HG03558 (cell line): ENCODE measurements at regions not wholly inside any gene's neighbourhood (a gene's known extent, or its start where the extent isn't known, plus 50 kb on each side); places are given as distances from the start of the nearest gene placed in this dataset.
"Not testable (repeated sequence)": the region's sequence is repeated elsewhere in the genome, so short reads cannot be mapped to it uniquely, and the experiment has no call there.

ENCODE experiments used
- ATAC-seq: cut with Tn5 transposase; IDR thresholded peaks from one replicate; pipeline ENCODE4 v1.9.1; 2021; ENCODE audit warnings: moderate number of reproducible peaks; ENCODE audit not compliant: unreplicated experiment; ENCODE audit errors: extremely low read depth

DNA sequence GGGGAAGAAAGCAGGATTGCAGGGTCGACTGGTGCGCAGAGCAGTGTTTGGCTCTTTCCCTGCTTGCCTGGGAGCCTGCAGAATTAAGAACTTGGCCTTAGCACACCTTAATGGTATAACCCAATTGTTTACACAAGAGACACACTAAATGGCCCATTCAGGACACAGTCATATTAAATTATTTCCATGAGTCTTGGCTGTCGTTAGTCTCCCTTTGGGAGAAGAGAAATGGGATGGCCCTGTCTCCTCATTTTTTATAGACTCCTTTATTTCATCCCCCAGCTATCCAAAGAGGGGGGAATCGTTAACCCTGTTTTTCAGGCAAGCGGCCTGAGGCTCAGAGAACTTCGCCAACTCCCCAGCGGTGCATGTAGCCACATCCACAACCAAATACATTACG, 282.5 kb downstream of the SUCLA2 start:
- ATAC-seq, result no peak

DNA sequence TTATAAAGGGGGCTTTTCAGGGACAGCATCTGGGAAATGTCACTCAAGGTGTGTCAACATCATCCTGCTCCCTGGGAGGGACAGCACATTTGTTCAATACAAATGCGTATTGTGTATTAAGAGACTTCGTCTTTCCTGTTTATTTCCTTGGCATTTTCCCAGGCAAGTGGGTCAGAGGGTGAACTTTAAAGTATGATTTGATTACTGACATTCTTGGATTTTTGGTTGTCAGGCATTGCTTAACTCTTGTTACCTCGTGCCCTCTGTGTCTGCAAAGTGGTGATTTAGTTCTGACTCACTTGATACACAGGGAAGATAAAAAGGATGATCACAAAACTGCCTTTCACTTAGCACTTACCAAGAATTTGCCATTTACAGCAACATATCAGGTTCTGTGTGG, 292.7 kb downstream of the SUCLA2 start:
- ATAC-seq, result no peak

DNA sequence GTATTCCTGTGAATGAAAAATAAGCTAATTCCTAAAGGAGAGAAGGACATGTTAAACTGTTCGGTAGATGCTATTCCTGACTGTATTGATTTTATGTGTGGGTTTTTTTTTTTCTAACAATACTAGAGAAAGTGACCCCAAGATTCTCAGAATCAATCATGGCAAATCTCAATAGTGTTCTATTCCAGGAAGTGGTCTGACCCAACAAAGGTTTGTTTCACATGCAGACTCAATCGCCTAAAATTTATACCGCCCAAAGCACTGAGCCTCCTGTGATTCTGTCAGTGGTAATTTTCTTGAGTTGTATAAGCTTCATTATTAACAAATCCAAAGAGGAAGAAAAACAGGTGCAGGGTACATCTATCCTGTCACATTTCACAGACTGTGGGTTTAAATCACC, 293.7 kb downstream of the SUCLA2 start:
- ATAC-seq, result no peak

- ATAC-seq, result no peak
Observed at GRCh38 chr13:47705185-47705584, 295.9 kb downstream of the SUCLA2 start.

DNA sequence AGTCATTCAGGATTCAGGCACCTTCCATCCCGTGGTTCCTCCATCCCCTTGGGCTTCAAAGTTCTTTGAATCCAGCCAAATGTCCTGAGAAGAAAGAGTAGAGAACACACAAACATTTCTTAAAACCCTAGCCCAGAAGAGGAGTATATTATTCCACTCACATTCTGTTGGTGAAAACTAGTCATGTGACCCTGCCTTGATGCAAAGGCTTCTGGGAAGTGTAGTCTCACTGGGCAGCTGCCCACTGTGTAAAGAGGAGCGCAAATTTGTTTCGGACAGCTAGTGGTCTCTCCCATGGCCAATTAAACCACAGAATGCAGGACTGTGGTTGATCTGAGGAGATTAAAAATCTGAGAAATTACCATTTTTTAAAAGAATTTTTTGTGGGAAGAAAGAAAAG, 304.4 kb downstream of the SUCLA2 start:
- ATAC-seq, result no peak

DNA sequence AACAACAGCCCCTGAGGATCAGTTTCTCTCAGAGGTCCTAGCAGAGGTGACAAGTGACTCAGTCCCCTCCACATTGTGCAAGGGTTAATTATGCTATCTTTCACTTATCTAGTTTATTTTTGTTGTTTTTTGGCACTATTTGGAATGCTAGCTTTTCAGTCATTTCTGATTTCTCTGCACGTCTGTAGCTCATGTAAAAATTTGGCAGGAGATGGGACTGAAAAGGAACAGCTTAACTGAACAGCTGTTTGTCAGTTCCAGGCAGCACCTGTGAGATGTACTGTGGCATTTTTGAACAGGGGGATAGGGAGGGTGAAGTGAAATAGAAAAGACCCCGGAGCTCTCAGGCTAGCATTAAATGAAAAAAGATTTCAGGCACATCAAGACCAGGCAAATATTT, 313.5 kb downstream of the SUCLA2 start:
- no peak for ATAC-seq

GRCh38 chr13:47685156-47685555, 315.9 kb downstream of the SUCLA2 start:
- not testable (repeated sequence) for ATAC-seq

GRCh38 chr13:47680748-47681147, 320.3 kb downstream of the SUCLA2 start:
- ATAC-seq, result no peak

GRCh38 chr13:47679401-47679800, 321.7 kb downstream of the SUCLA2 start:
- ATAC-seq, result no peak

GRCh38 chr13:47678201-47678968, 322.7 kb downstream of the SUCLA2 start:
- ATAC-seq, result no peak

DNA sequence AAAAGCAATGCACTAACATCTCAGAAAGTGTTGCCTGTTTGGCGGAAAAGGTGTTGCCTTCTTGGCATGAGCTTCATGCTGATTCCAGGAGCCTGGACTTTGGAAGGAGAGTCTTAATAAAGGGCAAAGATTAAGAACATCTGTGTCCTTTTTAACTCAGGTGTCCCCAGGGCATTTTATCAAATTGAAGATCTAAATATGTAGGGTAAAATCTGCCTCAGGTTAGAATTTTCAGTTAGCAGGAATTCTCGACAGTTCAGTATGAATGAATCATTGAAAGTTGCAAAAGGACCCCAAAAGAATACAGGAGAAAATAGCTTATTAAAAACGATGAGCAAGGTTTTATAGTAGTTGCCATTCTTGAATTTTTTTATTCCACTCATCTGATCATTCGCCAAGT, 325.2 kb downstream of the SUCLA2 start:
- ATAC-seq, result no peak

DNA sequence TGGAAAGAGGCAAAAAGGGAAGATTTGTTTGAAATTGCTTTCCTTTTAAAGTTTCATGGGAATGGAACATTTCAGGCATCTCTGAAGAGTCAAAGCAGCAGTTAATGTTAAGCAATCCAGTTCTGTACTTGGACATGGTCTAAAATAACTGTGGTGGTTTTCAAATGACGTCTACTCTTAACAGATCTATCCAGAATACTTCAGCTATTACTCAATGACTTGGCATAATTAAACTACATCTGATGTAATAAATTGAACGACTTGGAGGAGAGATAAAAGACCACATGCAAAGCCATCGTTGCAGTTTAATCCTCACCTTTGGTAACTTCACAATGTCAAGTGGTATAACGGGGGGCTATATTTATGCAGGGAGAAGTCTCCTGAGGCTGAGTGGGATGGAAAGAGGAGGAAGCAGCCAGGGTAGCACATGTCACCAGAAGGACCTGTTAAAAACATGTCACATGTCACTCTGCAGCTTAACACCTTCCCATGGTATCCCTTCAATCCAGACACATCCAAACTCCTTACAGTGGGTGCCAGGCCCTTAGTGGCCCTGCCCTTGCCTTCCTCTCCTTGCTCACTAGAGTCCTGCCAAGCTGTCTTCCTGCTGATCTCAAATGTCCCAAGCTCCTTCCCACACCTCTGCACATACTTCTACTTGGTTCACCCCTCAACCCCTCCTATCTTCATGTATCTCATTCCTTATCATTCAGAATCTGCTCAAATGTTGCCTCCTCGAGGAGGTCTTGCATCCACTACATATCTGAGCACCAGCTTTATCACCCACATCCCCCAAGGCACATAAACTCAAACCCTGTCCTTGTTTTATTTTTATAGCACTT, 327.8 kb downstream of the SUCLA2 start:
- no peak for ATAC-seq

GRCh38 chr13:47672245-47673008, 328.6 kb downstream of the SUCLA2 start:
- no peak for ATAC-seq

- ATAC-seq, result no peak
Observed at GRCh38 chr13:47671776-47672175, 329.3 kb downstream of the SUCLA2 start.

GRCh38 chr13:47665043-47665442, 336.0 kb downstream of the SUCLA2 start:
- no peak for ATAC-seq

DNA sequence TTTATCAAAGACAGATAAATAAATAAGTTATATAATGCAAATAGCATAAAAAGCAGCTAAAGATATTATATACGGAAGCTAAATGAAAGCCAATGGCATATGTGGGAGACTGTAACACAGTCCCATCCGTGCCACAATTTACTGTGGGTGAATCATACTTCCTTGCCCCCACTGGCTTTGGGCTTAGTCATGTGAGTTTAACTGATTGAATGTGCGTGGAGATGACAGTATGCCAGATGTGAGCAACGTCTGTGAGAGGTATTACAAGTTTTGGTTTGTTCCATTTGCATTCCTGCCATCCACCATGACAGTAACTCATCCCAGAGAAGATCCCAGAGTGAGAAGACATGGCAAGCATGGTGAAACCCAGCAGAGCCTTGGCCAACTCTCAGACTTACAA, 340.0 kb downstream of the SUCLA2 start:
- no peak for ATAC-seq

GRCh38 chr13:47656651-47657050, 344.4 kb downstream of the SUCLA2 start:
- ATAC-seq, result no peak

GRCh38 chr13:47650209-47650608, 350.9 kb downstream of the SUCLA2 start:
- ATAC-seq, result no peak

DNA sequence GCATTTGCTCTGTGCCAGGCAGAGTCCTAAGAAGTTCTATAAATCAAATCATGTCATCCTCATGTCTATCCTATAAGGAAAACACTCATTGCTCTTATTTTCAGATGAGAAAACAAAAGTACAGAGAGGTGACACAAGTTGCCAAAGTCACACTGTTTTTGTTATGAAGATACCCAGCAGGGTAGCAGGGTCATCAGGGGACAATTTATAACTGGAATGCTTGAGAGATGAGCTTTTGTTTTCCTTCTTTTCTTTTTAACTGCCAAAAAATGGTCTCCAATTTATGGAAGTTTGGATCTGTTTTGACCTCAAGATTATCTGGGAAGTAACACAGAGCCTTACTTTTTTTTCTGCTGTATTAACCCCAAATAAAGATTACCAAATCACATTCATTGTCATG, 354.1 kb downstream of the SUCLA2 start:
- ATAC-seq, result no peak

DNA sequence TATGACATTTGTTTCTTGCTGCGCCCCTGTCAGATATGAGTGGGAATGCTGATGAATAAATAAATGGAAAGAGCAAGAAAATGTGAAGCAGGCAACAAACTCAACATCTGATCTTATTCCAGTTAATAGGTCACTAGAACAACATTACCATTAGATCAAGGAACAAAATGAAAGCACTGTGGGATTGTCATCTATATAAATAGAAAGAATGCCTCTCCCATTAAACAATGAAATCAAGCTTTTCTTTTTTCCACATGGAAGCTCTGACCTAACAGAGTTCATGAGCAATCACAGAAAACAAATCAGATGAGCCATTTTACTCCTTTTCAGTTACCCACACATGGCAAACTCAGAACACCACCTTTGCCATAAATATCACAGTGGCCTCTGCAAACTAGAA, 354.8 kb downstream of the SUCLA2 start:
- no peak for ATAC-seq
